ENCODE measurements at regions not wholly inside any gene's neighbourhood (a gene's known extent, or its start where the extent isn't known, plus 50 kb on each side); places are given as distances from the start of the nearest gene placed in this dataset.

DNA sequence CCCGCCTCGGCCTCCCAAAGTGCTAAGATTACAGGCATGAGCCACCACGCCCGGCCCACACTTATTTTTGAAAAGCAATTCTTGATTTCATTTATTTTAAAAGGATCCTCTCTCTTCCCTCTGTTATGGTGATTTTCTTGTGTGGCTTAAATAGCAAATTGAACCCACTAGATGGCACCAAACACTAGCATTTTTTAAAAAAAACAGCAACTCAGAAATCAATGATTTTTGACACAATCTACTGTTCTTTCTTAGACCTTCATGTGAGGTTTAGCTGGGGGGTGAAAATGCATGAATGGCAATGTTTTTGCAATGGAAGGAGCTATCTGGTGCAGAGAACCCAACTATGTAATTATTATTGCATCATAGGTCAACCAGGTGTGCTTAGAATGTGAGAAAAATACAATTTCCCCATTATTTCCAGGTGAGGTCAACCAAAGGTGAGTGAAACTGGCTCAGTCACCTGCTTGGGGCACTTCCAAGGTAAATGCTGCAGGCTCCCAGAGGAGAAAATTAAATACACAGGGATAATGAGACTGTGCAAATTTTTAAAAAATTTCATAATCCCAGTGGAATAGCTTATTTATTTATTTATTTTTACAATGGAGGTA, 226.7 kb upstream of the PRKX start:
- TF ChIP-seq POLR2A (IDR thresholded peaks at IDR 0.05; ENCODE audit: low read length) (no peak), GATA1 (IDR thresholded peaks at IDR 0.05; ENCODE audit: low read depth, low read length) (no peak)

Measured in erythroblast (primary cell).